ENCODE measurements at regions not wholly inside any gene's neighbourhood (a gene's known extent, or its start where the extent isn't known, plus 50 kb on each side); places are given as distances from the start of the nearest gene placed in this dataset.
"Not testable (repeated sequence)": the region's sequence is repeated elsewhere in the genome, so short reads cannot be mapped to it uniquely, and the experiment has no call there.

DNA sequence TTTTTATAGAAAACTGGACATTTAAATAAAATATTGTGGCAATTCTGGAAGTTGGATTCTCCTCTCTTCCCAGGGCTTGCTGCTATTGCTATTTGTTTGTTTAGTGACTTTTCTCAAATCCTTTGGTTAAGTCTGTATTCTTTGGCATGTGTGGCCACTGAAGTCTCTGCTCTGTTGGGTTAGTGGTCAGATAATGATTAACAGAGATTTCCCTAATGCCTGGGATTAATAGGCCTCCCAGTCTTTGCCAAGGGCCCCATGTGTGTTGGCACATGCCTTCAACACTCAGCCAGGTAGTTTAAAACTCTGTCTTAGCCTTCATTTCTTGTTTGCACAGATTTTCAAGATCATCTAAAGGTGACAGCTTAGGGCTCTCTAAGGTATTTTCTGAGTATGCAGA, 92.8 kb upstream of the EPB41L4A start:
- Histone ChIP-seq H3K36me3 (ENCODE audit: insufficient read depth in 1 of 2, low read depth in 1 of 2) (no peaks in the 10 kb centered on the region), H3K4me3 (no peak overlapping the region), H3K27me3 (ENCODE audit: insufficient read depth in 3 of 3, low read length in 2 of 3) (no peaks in the 10 kb centered on the region), H3K4me1 (no peaks in the 10 kb centered on the region), H3K9me3 (no peaks in the 10 kb centered on the region), H3K27ac (no peak overlapping the region)
- intact Hi-C loops (cut with DNase I): no loop called here
- TF ChIP-seq, protein P1, sequence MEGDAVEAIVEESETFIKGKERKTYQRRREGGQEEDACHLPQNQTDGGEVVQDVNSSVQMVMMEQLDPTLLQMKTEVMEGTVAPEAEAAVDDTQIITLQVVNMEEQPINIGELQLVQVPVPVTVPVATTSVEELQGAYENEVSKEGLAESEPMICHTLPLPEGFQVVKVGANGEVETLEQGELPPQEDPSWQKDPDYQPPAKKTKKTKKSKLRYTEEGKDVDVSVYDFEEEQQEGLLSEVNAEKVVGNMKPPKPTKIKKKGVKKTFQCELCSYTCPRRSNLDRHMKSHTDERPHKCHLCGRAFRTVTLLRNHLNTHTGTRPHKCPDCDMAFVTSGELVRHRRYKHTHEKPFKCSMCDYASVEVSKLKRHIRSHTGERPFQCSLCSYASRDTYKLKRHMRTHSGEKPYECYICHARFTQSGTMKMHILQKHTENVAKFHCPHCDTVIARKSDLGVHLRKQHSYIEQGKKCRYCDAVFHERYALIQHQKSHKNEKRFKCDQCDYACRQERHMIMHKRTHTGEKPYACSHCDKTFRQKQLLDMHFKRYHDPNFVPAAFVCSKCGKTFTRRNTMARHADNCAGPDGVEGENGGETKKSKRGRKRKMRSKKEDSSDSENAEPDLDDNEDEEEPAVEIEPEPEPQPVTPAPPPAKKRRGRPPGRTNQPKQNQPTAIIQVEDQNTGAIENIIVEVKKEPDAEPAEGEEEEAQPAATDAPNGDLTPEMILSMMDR (IDR thresholded peaks at IDR 0.05): no peak
- DNase-seq (no peak), ATAC-seq (no peak)

DNA sequence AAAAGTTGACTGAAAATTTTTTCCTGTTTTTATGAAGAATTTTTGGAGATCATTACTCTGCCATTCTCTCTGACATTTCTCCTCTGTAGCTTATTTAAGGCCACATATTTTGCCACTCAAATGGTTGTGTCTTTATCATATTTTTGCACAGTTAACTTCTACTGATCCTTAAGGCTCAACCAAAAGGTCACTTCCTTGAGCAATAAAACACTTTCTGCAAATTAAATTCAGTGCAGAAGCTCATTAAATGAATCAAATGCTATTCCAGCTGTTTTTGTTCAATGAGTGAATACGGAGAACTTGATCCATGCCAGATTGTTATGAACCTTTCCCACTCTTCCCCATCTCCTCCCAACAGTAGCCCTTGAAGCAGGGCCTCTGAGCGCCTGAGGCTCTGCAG, 93.8 kb upstream of the EPB41L4A start:
- Histone ChIP-seq H3K36me3 (ENCODE audit: insufficient read depth in 1 of 2, low read depth in 1 of 2) (no peaks in the 10 kb centered on the region), H3K9me3 (no peaks in the 10 kb centered on the region), H3K27me3 (ENCODE audit: insufficient read depth in 3 of 3, low read length in 2 of 3) (no peaks in the 10 kb centered on the region), H3K4me1 (no peaks in the 10 kb centered on the region), H3K4me3 (no peak overlapping the region), H3K27ac (no peak overlapping the region)
- 46 to 48% (median 46%) methylated on average over 2 of the region's 2 CpGs for WGBS, 3 donors
- TF ChIP-seq, protein P1 (IDR thresholded peaks at IDR 0.05): no peak
- intact Hi-C loops (cut with DNase I): no loop called here
- ATAC-seq (no peak), DNase-seq (no peak)

DNA sequence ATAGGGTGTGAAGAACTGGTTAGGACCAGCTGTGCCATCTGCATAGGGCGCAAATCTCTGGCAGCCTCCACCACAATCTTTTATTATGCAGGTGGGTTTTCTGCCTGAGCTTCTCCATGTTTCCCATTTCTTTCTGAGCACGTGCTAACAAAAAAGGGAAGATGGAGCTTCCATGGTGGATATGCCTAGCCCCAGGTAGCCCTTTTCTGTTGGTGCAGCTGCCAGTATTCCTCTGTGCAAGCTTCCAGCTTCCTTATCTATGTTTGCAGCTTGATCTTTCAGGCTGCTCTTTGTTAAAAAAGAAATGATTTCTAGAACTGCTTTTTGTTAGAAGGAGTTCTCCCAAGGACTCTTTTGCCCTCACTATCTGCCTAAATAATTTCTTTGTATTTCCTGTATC, 95.0 kb upstream of the EPB41L4A start:
- Histone ChIP-seq H3K4me3 (no peak overlapping the region), H3K36me3 (ENCODE audit: insufficient read depth in 1 of 2, low read depth in 1 of 2) (no peaks in the 10 kb centered on the region), H3K27ac (no peak overlapping the region), H3K4me1 (no peaks in the 10 kb centered on the region), H3K9me3 (no peaks in the 10 kb centered on the region), H3K27me3 (ENCODE audit: insufficient read depth in 3 of 3, low read length in 2 of 3) (no peaks in the 10 kb centered on the region)
- no peak for DNase-seq
- intact Hi-C loops (cut with DNase I): no loop called here
- ATAC-seq: no peak
- WGBS, 3 donors: 53 to 63% (median 60%) methylated on average over 2 of the region's 2 CpGs
- TF ChIP-seq, protein P1 (IDR thresholded peaks at IDR 0.05): no peak

GRCh38 chr5:112520474-112520873, 101.4 kb upstream of the EPB41L4A start:
- DNase-seq; intact Hi-C loops (cut with DNase I); H3K36me3 ChIP-seq (ENCODE audit: insufficient read depth in 1 of 2, low read depth in 1 of 2); ATAC-seq; H3K4me1 ChIP-seq; H3K27me3 ChIP-seq (ENCODE audit: insufficient read depth in 3 of 3, low read length in 2 of 3); H3K9me3 ChIP-seq; H3K27ac ChIP-seq; H3K4me3 ChIP-seq: not testable (repeated sequence)
- 54 to 82% (median 70%) methylated on average over 1 of the region's 1 CpG for WGBS, 3 donors

GRCh38 chr5:112522891-112523673, 104.0 kb upstream of the EPB41L4A start:
- H3K4me1 ChIP-seq; DNase-seq; H3K4me3 ChIP-seq; H3K27ac ChIP-seq; H3K36me3 ChIP-seq (ENCODE audit: insufficient read depth in 1 of 2, low read depth in 1 of 2); intact Hi-C loops (cut with DNase I); H3K9me3 ChIP-seq; ATAC-seq; H3K27me3 ChIP-seq (ENCODE audit: insufficient read depth in 3 of 3, low read length in 2 of 3): not testable (repeated sequence)
- 66 to 83% (median 74%) methylated on average over 9 of the region's 9 CpGs for WGBS, 3 donors

- H3K27me3 ChIP-seq (ENCODE audit: insufficient read depth in 3 of 3, low read length in 2 of 3); H3K27ac ChIP-seq; H3K36me3 ChIP-seq (ENCODE audit: insufficient read depth in 1 of 2, low read depth in 1 of 2); ATAC-seq; H3K4me1 ChIP-seq; DNase-seq; H3K4me3 ChIP-seq; H3K9me3 ChIP-seq; intact Hi-C loops (cut with DNase I): not testable (repeated sequence)
- WGBS, 3 donors: 63 to 86% (median 83%) methylated on average over 4 of the region's 4 CpGs
Measured at GRCh38 chr5:112523674-112524263, 104.7 kb upstream of the EPB41L4A start.
